Right cardiac atrium (tissue), 5 donors: ENCODE measurements at regions not wholly inside any gene's neighbourhood (a gene's known extent, or its start where the extent isn't known, plus 50 kb on each side); places are given as distances from the start of the nearest gene placed in this dataset.

Experiments used
- ATAC-seq, 2 donors: fragments of 200-7000 bp; cut with Tn5 transposase; one replicate each; pipeline versions ENCODE4 v1.8.0 to v1.9.1; 2020; ENCODE audit warnings: moderate library complexity in 2 of 2, mild to moderate bottlenecking in 1 of 2
- DNase-seq, 3 donors: peaks; one replicate each; pipeline ENCODE4 v3.0.0-alpha.2; 2020
- H3K27ac ChIP-seq: one replicate; pipeline ENCODE4 v1.5.1; 2013; ENCODE audit warnings: mild to moderate bottlenecking, low read length, control low read depth, moderate library complexity
- H3K27me3 ChIP-seq: one replicate; pipeline ENCODE4 v1.6.1; 2013; ENCODE audit not compliant: control insufficient read depth, insufficient read depth
- H3K4me1 ChIP-seq: one replicate; pipeline ENCODE4 v1.6.1; 2013; ENCODE audit warnings: low read length; ENCODE audit not compliant: control insufficient read depth, insufficient read depth
- H3K4me3 ChIP-seq: one replicate; pipeline ENCODE4 v1.5.1; 2013; ENCODE audit warnings: low read length, control low read depth
- H3K9me3 ChIP-seq: one replicate; pipeline ENCODE4 v1.6.1; 2013; ENCODE audit warnings: low read length; ENCODE audit not compliant: control insufficient read depth
- WGBS: extraction: QIAGEN DNeasy Blood & Tissue Kit; methylation state at CpG from one replicate; pipeline ENCODE4 v1.1.7; 2013; 5-methylcytosine and 5-hydroxymethylcytosine counted together
- intact Hi-C, 4 donors: fragments of 100-400 bp; cut with DNase I; formaldehyde crosslinking; loops; one replicate each; pipeline versions ENCODE4 v1.11.0 to v1.14.0; 2022 to 2023
- donor health status: healthy with polysubstance abuse.
- donor health status: DM: no; HTN: yes; CAD: no.
- donor health status: DM: no; HTN: no; CAD: no.
- donor health status: DM: no; HTN: yes; CAD: no; lungs with severe emphysema.
- donor health status: DM: yes; HTN: yes; CAD: no.

- Histone ChIP-seq H3K4me3 (no peak overlapping the region), H3K9me3 (no peaks in the 10 kb centered on the region), H3K27me3 (no peaks in the 10 kb centered on the region), H3K4me1 (peaks cover 6% of the 10 kb centered on the region), H3K27ac (no peak overlapping the region)
- WGBS: 35% methylated on average over 2 of the region's 2 CpGs
- no peak for DNase-seq
- intact Hi-C loops: no loop called here
- no peak for ATAC-seq
Measured at GRCh38 chr19:27671876-27672275, 1541.1 kb downstream of the UQCRFS1 start.

- Histone ChIP-seq H3K4me3 (no peak overlapping the region), H3K27me3 (no peaks in the 10 kb centered on the region), H3K9me3 (no peaks in the 10 kb centered on the region), H3K4me1 (no peaks in the 10 kb centered on the region), H3K27ac (peak overlapping the region; percentile 48)
- 17% methylated on average over 1 of the region's 1 CpG for WGBS
- DNase-seq (no peak), ATAC-seq (peak; percentile 61 to 66)
- intact Hi-C loops: no loop called here
Measured at GRCh38 chr19:27660428-27660827, 1552.5 kb downstream of the UQCRFS1 start.

GRCh38 chr19:27657271-27658051 is 1555.5 kb downstream of the UQCRFS1 start:
- no peak overlapping the region for H3K4me3 ChIP-seq
- H3K27ac ChIP-seq: no peak overlapping the region
- DNase-seq (no peak), ATAC-seq (no peak)
- H3K4me1 ChIP-seq: peaks cover 3% of the 10 kb centered on the region
- H3K27me3 ChIP-seq: no peaks in the 10 kb centered on the region
- 85% methylated on average over 10 of the region's 10 CpGs for WGBS
- no peaks in the 10 kb centered on the region for H3K9me3 ChIP-seq
- intact Hi-C loops: no loop called here

GRCh38 chr19:27654266-27654990 is 1558.5 kb downstream of the UQCRFS1 start:
- no peak overlapping the region for H3K4me3 ChIP-seq
- intact Hi-C loops: no loop called here
- no peak for ATAC-seq
- H3K27ac ChIP-seq: no peak overlapping the region
- no peaks in the 10 kb centered on the region for H3K27me3 ChIP-seq
- peaks cover 3% of the 10 kb centered on the region for H3K4me1 ChIP-seq
- no peaks in the 10 kb centered on the region for H3K9me3 ChIP-seq
- 59% methylated on average over 8 of the region's 8 CpGs for WGBS
- no peak for DNase-seq

GRCh38 chr19:27652796-27653195 is 1560.2 kb downstream of the UQCRFS1 start:
- 38% methylated on average over 3 of the region's 3 CpGs for WGBS
- Histone ChIP-seq H3K27ac (no peak overlapping the region), H3K9me3 (no peaks in the 10 kb centered on the region), H3K4me3 (no peak overlapping the region), H3K27me3 (no peaks in the 10 kb centered on the region), H3K4me1 (peaks cover 3% of the 10 kb centered on the region)
- no peak for DNase-seq
- intact Hi-C loops: no loop called here
- ATAC-seq: no peak

- Histone ChIP-seq H3K27me3 (no peaks in the 10 kb centered on the region), H3K9me3 (no peaks in the 10 kb centered on the region), H3K4me1 (peaks cover 3% of the 10 kb centered on the region), H3K4me3 (no peak overlapping the region), H3K27ac (no peak overlapping the region)
- intact Hi-C loops: no loop called here
- ATAC-seq: no peak
- DNase-seq: no peak
- WGBS: 78% methylated on average over 8 of the region's 8 CpGs
Measured at GRCh38 chr19:27652281-27652680, 1560.7 kb downstream of the UQCRFS1 start.

GRCh38 chr19:27647423-27647822 is 1565.5 kb downstream of the UQCRFS1 start:
- H3K27me3 ChIP-seq: no peaks in the 10 kb centered on the region
- H3K9me3 ChIP-seq: no peaks in the 10 kb centered on the region
- no peaks in the 10 kb centered on the region for H3K4me1 ChIP-seq
- no peak overlapping the region for H3K4me3 ChIP-seq
- ATAC-seq (no peak), DNase-seq (no peak)
- WGBS: 76% methylated on average over 4 of the region's 4 CpGs
- H3K27ac ChIP-seq: no peak overlapping the region
- intact Hi-C loops: no loop called here

GRCh38 chr19:27635401-27635800 is 1577.5 kb downstream of the UQCRFS1 start:
- WGBS: 94% methylated on average over 1 of the region's 1 CpG
- Histone ChIP-seq H3K27ac (no peak overlapping the region), H3K4me1 (no peaks in the 10 kb centered on the region), H3K27me3 (no peaks in the 10 kb centered on the region), H3K4me3 (no peak overlapping the region), H3K9me3 (no peaks in the 10 kb centered on the region)
- intact Hi-C loops: no loop called here
- DNase-seq: no peak
- ATAC-seq: no peak

- Histone ChIP-seq H3K9me3 (no peaks in the 10 kb centered on the region), H3K4me3 (no peak overlapping the region), H3K27ac (no peak overlapping the region), H3K4me1 (no peaks in the 10 kb centered on the region), H3K27me3 (no peaks in the 10 kb centered on the region)
- DNase-seq: no peak
- ATAC-seq: no peak
- intact Hi-C loops: no loop called here
- WGBS: 49% methylated on average over 1 of the region's 1 CpG
Measured at GRCh38 chr19:27618006-27618405, 1594.9 kb downstream of the UQCRFS1 start.

GRCh38 chr19:27580906-27581305 is 1632.0 kb downstream of the UQCRFS1 start:
- no peak overlapping the region for H3K4me3 ChIP-seq
- ATAC-seq (no peak), DNase-seq (no peak)
- intact Hi-C loops: no loop called here
- H3K9me3 ChIP-seq: no peaks in the 10 kb centered on the region
- no peaks in the 10 kb centered on the region for H3K27me3 ChIP-seq
- H3K4me1 ChIP-seq: no peaks in the 10 kb centered on the region
- H3K27ac ChIP-seq: no peak overlapping the region
